SK-N-SH treated with all-trans-retinoic acid at 6 μM for 48 hours (cell line): ENCODE measurements at regions not wholly inside any gene's neighbourhood (a gene's known extent, or its start where the extent isn't known, plus 50 kb on each side); places are given as distances from the start of the nearest gene placed in this dataset.
"Not testable (repeated sequence)": the region's sequence is repeated elsewhere in the genome, so short reads cannot be mapped to it uniquely, and the experiment has no call there.

ENCODE experiments used
- ATAC-seq: fragments of 200-7000 bp; cut with Tn5 transposase; 3 replicates; pipeline ENCODE4 v1.9.1; 2020; ENCODE audit warnings: mild to moderate bottlenecking, moderate library complexity
- ARNTL ChIP-seq: fragments of 450-650 bp; formaldehyde crosslinking; IDR thresholded peaks from 2 replicates; pipeline ENCODE4 v1.5.0; 2020; ENCODE audit warnings: low read depth, mild to moderate bottlenecking, moderate library complexity, borderline replicate concordance
- BACH2 ChIP-seq: fragments of 250-450 bp; sonication (Bioruptor Pico); IDR thresholded peaks from 2 replicates; pipeline ENCODE4 v1.9.0; 2021; ENCODE audit warnings: mild to moderate bottlenecking, borderline replicate concordance
- CREB5 ChIP-seq: fragments of 250-450 bp; sonication (Bioruptor Pico); IDR thresholded peaks from 2 replicates; pipeline ENCODE4 v1.5.1; 2020; ENCODE audit warnings: low read depth, mild to moderate bottlenecking, moderate library complexity
- CSDC2 ChIP-seq: fragments of 250-450 bp; sonication (Bioruptor Pico); IDR thresholded peaks from 2 replicates; pipeline ENCODE4 v1.5.0; 2020; ENCODE audit warnings: mild to moderate bottlenecking, moderate library complexity
- CSRNP3 ChIP-seq: fragments of 250-450 bp; sonication (Bioruptor Pico); IDR thresholded peaks from 2 replicates; pipeline ENCODE4 v1.5.1; 2021; ENCODE audit warnings: mild to moderate bottlenecking, moderate library complexity
- ESRRG ChIP-seq: fragments of 250-450 bp; sonication (Bioruptor Pico); IDR thresholded peaks from 2 replicates; pipeline ENCODE4 v1.6.1; 2021; ENCODE audit warnings: mild to moderate bottlenecking
- GLIS3 ChIP-seq: fragments of 250-450 bp; sonication (Bioruptor Pico); IDR thresholded peaks from 2 replicates; pipeline ENCODE4 v1.5.0; 2020; ENCODE audit warnings: mild to moderate bottlenecking, moderate library complexity
- ISL1 ChIP-seq: fragments of 250-450 bp; sonication (Bioruptor Pico); IDR thresholded peaks from 2 replicates; pipeline ENCODE4 v2.1.2; 2022; ENCODE audit warnings: mild to moderate bottlenecking, moderate library complexity
- PATZ1 ChIP-seq: fragments of 250-450 bp; sonication (Bioruptor Pico); IDR thresholded peaks from 2 replicates; pipeline ENCODE4 v1.8.0; 2020; ENCODE audit warnings: mild to moderate bottlenecking, moderate library complexity, borderline replicate concordance
- POU6F1 ChIP-seq: fragments of 250-450 bp; sonication (Bioruptor Pico); IDR thresholded peaks from 2 replicates; pipeline ENCODE4 v1.8.0; 2021; ENCODE audit warnings: low read depth, mild to moderate bottlenecking, moderate library complexity, borderline replicate concordance
- PPARA ChIP-seq: fragments of 250-450 bp; sonication (Bioruptor Pico); IDR thresholded peaks from 2 replicates; pipeline ENCODE4 v1.5.0; 2020; ENCODE audit warnings: mild to moderate bottlenecking, borderline replicate concordance
- RARB ChIP-seq: fragments of 250-450 bp; sonication (Bioruptor Pico); IDR thresholded peaks from 2 replicates; pipeline ENCODE4 v1.8.0; 2021; ENCODE audit warnings: mild to moderate bottlenecking, moderate library complexity
- SNAI2 ChIP-seq: fragments of 250-450 bp; sonication (Bioruptor Pico); IDR thresholded peaks from 2 replicates; pipeline ENCODE4 v1.5.0; 2020; ENCODE audit warnings: mild to moderate bottlenecking, moderate library complexity
- TCF4 ChIP-seq: fragments of 250-450 bp; sonication (Bioruptor Pico); IDR thresholded peaks from 2 replicates; pipeline ENCODE4 v1.8.0; 2021; ENCODE audit warnings: mild to moderate bottlenecking, moderate library complexity, borderline replicate concordance
- TOX ChIP-seq: fragments of 250-450 bp; sonication (Bioruptor Pico); IDR thresholded peaks from 2 replicates; pipeline ENCODE4 v1.8.0; 2021; ENCODE audit warnings: mild to moderate bottlenecking, moderate library complexity, borderline replicate concordance
- ZC3H10 ChIP-seq: fragments of 250-450 bp; sonication (Bioruptor Pico); IDR thresholded peaks from 2 replicates; pipeline ENCODE4 v1.5.1; 2021; ENCODE audit warnings: mild to moderate bottlenecking, moderate library complexity
- ZFP3 ChIP-seq: fragments of 250-450 bp; sonication (Bioruptor Pico); IDR thresholded peaks from 2 replicates; pipeline ENCODE4 v1.5.0; 2020; ENCODE audit warnings: mild to moderate bottlenecking, moderate library complexity
- ZFP30 ChIP-seq: fragments of 450-650 bp; formaldehyde crosslinking; IDR thresholded peaks from 2 replicates; pipeline ENCODE4 v1.5.0; 2022; ENCODE audit warnings: mild to moderate bottlenecking, moderate library complexity
- ZNF8 ChIP-seq: fragments of 450-650 bp; formaldehyde crosslinking; IDR thresholded peaks from 2 replicates; pipeline ENCODE4 v1.5.0; 2020; ENCODE audit warnings: mild to moderate bottlenecking, moderate library complexity

GRCh38 chr5:159498630-159499029 lies 168.3 kb upstream of the IL12B start (continued):
- TF ChIP-seq PATZ1 (CRISPR knock-in tag) (no peak), POU6F1 (CRISPR knock-in tag) (no peak), ISL1 (CRISPR knock-in tag) (no peak), TCF4 (CRISPR knock-in tag) (no peak), CSRNP3 (CRISPR knock-in tag) (no peak)

GRCh38 chr5:159502116-159502515 lies 171.8 kb upstream of the IL12B start:
- ATAC-seq = not testable (repeated sequence)

- ATAC-seq = no peak
- TF ChIP-seq BACH2 (no peak), ZNF8 (CRISPR knock-in tag) (no peak), GLIS3 (no peak), ESRRG (CRISPR knock-in tag) (no peak), ZFP30 (CRISPR knock-in tag) (no peak), ZC3H10 (CRISPR knock-in tag) (no peak), CSRNP3 (CRISPR knock-in tag) (no peak), TOX (CRISPR knock-in tag) (no peak), PATZ1 (CRISPR knock-in tag) (no peak), TCF4 (CRISPR knock-in tag) (no peak), POU6F1 (CRISPR knock-in tag) (no peak), SNAI2 (no peak), ARNTL (CRISPR knock-in tag) (no peak), CREB5 (no peak), CSDC2 (CRISPR knock-in tag) (no peak), ISL1 (CRISPR knock-in tag) (no peak), RARB (CRISPR knock-in tag) (no peak), PPARA (CRISPR knock-in tag) (no peak), ZFP3 (CRISPR knock-in tag) (no peak)
Measured at GRCh38 chr5:159503236-159503635, 172.9 kb upstream of the IL12B start.
